VCaP (cell line): ENCODE measurements at regions not wholly inside any gene's neighbourhood (a gene's known extent, or its start where the extent isn't known, plus 50 kb on each side); places are given as distances from the start of the nearest gene placed in this dataset.

ENCODE experiments used
- H3K27ac ChIP-seq: fragments of 450-650 bp; 2 replicates; pipeline ENCODE4 v1.5.1; 2017
- TF ChIP-seq, protein P1 (sequence below): fragments of 450-650 bp; conservative IDR thresholded peaks from 2 replicates; pipeline ENCODE4 v1.5.1; 2017; ENCODE audit warnings: mild to moderate bottlenecking, moderate library complexity

DNA sequence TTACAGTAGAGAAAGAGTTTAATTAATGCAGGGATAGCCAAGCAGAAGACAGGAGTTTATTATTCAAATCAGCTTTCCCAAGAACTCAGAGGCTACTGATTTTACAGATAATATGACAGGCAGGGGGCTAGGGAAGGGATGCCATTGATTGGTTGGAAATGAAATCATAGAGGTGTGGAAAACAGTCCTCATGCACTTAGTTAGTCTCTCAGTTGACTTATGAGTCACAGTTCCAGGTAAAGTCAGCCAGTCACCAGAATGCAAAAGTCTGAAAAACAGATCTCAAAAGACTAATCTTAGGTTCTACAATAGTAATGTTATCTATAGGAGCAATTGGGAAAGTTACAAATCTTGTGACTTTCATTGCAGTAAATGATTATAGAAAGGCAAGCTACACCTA is 676.4 kb upstream of the CHAC2 start:
- TF ChIP-seq, protein P1, sequence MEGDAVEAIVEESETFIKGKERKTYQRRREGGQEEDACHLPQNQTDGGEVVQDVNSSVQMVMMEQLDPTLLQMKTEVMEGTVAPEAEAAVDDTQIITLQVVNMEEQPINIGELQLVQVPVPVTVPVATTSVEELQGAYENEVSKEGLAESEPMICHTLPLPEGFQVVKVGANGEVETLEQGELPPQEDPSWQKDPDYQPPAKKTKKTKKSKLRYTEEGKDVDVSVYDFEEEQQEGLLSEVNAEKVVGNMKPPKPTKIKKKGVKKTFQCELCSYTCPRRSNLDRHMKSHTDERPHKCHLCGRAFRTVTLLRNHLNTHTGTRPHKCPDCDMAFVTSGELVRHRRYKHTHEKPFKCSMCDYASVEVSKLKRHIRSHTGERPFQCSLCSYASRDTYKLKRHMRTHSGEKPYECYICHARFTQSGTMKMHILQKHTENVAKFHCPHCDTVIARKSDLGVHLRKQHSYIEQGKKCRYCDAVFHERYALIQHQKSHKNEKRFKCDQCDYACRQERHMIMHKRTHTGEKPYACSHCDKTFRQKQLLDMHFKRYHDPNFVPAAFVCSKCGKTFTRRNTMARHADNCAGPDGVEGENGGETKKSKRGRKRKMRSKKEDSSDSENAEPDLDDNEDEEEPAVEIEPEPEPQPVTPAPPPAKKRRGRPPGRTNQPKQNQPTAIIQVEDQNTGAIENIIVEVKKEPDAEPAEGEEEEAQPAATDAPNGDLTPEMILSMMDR = no peak
- H3K27ac ChIP-seq = no peak overlapping the region

DNA sequence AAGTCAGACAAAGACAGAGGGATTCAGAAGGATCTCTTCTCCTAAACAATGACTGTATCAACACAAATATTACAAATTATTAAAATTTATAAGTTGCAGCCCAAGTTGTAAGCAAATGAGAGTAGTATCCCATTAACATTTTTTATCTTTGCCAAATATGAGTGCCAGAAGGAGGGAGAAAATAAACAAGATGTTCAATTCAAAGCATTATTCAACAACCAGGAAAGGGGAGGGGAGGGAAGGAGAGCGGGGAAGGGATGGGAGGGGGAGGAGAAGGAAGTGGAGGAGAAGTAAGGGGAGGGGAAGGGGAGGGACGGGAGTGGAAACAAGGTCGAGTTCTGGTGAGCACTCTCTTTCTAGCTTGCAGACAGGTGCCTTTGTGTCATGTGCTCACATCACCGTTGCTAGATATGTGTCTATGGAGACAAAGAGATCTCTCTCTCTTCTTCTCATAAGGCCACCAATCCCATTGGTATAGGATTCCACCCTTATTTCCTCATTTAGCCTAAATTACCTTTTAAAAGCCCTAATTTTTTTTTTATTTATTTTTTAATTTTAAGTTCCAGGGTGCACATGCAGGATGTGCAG is 679.6 kb upstream of the CHAC2 start:
- H3K27ac ChIP-seq = no peak overlapping the region
- TF ChIP-seq, protein P1 = no peak

DNA sequence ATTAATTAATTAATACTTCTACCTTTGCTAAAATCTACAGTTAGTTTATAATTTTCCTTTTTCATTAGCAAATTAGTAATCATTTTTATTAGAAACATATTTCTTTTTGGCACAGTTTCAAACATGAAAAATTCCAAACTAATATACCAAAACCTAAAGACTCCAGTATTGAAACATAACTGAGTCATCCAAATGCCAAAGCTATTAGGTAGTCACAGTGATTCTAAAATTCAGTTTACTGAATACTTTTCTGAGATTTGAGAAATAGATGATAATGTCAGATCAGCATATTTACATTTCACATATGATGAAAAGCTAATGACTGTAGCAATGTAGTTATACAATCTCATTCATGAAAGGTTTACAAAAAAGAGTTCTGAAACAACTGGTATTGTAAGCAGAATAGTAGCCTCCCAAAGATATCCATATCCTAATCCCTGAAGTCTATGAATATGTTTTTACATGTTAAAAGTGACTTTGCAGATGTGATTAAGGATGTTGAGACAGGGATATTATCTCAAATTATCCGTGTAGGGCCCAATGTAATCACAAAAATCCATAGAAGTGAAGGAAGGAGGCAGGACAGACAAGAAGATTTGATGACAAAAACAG is 680.2 kb upstream of the CHAC2 start:
- TF ChIP-seq, protein P1 = no peak
- H3K27ac ChIP-seq = no peak overlapping the region

DNA sequence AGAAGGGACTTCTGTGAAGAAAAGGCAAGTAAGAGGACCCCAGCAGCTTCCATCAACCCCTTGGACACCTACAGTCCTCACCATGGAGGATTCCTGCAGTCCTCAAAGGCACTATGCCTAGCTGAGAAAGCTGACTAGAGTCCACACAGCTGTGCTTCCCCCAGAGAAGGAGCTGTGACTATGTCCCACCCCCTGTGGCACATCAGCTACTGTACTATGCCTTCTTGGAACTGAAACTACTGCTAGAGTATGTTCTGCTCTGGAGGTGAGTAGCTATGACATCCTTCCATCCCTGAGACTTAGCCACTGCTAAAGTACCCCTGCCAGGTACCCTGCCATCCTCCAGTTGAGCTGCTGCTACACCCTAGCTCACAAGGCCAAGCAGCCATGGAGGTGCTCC is 690.2 kb upstream of the CHAC2 start:
- no peak overlapping the region for H3K27ac ChIP-seq
- TF ChIP-seq, protein P1 = no peak

DNA sequence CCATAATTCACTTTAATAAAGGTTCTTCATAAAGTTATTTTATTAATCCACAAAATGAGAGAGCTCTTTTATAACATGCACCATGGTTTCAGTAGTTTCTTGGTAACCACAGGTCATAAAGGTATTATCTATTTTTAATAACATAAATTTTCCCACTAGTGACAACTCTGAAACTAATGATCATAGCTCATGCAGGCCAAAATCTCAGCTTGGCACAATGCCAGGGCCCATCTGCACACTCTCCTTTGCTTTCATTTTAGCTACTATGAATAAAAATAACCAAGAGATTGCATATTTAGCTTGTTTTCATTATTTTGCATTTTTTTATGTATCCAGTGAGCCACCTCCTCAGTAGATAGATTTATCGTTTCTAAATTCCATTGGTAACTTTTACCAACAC is 691.8 kb upstream of the CHAC2 start:
- H3K27ac ChIP-seq = no peak overlapping the region
- TF ChIP-seq, protein P1 = no peak

DNA sequence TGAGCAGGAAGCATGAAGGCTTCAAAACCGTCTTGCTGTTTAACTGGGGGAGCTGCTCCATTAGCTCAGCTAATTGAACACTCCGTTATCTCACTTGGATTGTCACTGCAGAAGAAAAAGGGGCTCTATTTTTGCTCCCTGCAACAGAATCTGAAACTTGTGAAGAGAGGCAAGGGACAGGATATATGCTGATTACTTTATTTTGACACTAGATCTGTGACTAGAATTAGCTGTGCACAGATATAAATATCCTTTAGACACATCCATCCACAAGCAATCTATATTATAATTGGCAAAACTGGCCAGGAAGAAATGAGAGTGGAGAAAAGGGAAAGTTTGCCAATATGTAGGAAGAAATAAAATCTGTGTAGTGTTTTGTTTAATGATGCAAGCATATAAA is 700.1 kb upstream of the CHAC2 start:
- H3K27ac ChIP-seq = no peak overlapping the region
- TF ChIP-seq, protein P1 = no peak

DNA sequence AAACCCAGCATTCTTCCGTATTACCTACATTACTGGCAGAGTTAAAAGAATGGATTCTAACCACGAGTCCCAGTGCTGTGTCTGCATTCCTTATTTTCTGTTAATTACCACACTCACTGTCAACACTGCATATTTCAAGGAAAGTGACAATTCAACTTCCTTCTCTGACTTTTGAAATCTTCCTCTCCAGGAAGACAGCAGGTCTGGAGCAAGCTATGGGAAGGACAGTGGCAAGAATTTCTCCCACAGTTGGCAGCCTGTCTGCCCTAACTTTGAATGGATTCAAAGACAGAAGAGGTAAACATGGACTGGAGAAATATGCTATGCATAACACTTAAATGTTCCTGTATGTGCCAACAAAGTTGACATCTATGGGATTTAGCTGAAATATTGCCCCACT is 700.5 kb upstream of the CHAC2 start:
- TF ChIP-seq, protein P1 = no peak
- H3K27ac ChIP-seq = no peak overlapping the region
